Left forelimb (tissue), 1 donor: ENCODE measurements at regions not wholly inside any gene's neighbourhood (a gene's known extent, or its start where the extent isn't known, plus 50 kb on each side); places are given as distances from the start of the nearest gene placed in this dataset.

Source experiments
- DNase-seq: peaks from one replicate; pipeline ENCODE4 v3.0.0-alpha.2; 2018; ENCODE audit warnings: low spot score

DNA sequence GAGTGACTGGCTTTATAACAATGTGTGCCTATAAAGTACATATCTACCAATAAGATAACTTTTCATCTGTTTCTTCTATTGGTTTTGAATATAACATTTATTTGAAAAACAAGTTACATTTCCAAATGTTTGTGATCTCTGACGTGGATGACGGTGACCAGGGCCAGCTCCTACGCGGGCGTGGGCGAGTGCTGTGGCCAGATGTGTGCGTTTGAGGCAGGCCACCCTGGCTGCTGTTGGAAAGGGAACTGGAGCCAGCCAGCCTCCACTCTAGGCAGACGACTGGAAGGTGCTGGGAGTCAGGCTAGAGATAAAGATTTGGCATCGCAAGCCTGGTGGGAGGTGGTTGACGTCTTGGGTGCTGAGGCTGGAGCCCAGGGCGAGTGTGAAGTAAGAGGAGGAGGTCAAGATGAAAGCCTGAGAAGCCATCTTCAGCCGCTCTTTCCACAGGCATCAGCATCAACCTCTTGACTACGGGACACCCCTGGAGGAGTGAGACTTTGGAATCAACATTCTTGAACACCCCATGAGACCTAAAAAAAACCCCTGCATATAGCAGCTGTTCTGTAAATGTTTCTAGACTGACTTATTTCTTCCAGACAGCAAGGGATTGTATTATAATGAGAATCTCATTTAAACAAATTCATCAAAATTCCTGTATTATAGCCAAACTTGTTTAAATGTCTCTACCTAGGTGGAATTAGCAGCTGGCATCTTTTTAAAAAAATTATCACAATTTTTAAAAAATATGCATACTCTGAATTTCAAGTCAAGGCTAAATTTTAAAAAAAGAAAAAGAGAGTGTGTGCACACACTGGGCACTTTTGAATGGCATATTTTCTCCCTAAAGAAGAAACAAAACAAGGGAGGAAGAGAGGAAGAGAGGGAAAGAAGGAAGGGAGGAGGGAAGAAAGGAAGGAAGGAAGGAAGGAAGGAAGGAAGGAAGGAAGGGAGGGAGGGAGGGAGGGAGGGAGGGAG lies 112.5 kb upstream of the SLC44A3 start:
- no peak for DNase-seq

DNA sequence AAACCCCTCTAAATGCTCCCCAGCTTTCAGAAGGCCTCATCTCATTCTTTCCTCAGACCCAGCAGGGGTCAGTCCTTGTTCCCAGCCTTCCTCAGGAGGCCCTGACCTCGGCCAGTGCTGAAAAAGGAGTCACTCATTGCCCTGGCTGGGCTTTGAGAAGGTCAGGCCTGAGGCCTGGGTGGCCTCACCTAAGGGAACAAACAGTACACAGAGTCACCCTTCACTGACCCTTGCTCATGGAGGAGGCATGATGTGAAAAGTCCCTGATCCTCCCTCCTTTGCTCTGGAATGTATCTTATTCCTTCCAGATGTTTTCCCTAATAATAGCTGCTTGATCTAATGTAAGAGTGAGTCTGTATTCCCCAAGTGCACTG lies 117.7 kb upstream of the SLC44A3 start:
- DNase-seq: no peak

DNA sequence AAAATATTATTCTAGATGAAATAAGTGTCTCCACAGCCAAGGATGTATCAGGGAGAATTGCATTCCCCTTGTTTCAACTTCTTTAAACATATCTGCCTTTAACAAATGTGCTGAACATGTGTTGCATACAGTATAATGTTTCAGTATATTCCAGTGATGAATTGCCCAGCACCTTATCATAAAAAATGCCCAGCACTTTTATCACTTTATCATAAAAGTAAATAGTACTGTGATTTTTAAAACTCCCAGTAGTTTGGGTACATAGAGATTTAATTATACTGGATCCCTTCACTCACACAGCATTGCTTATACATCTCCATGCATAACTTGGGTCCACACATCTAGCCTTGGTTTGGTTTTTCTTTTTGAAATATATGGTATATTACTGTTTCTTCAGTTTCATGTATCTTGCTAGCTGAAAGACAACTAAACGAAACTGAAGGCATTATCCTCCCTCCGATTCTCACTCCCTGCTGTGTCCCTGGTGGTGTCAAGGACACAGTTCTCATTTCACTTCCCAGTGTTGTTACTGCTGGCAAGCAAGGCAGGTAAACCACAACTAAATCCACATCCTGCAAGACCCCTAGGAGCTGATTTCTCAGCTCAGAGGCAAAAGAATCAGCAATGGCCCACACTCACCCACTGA lies 118.2 kb upstream of the SLC44A3 start:
- DNase-seq: no peak

DNA sequence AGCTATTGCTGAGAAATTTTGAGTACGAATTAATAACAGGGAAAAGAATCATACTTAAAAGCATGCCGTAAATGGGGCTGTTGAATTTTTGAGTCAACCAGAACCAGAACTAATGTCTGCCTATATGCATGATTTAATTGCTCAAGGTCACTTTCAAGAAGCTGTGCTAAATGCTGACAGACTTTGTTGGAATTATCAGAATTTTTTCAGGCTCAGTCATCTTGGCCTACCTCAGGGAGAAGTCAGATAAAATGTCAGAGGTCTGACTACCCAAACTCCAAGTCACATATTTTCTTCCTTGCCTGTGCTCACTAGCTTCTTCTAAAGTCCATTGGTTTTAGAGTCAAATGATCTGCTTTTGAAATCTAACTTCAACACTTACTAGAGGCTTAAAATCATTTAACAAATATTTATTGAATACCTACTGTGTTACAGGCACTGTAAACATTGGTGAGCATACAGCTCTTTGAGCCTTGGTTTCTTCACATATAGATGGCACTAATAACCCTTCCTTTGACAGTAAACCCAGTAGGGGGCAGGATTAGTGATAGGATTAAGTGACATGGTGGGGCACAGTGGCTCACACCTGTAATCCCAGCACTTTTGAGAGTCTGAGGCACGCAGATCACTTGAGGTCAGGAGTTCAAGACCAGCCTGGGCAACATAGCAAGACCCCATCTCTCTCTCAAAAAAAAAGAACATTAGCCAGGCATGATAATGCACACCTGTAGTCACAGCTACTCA lies 121.2 kb upstream of the SLC44A3 start:
- DNase-seq: no peak

DNA sequence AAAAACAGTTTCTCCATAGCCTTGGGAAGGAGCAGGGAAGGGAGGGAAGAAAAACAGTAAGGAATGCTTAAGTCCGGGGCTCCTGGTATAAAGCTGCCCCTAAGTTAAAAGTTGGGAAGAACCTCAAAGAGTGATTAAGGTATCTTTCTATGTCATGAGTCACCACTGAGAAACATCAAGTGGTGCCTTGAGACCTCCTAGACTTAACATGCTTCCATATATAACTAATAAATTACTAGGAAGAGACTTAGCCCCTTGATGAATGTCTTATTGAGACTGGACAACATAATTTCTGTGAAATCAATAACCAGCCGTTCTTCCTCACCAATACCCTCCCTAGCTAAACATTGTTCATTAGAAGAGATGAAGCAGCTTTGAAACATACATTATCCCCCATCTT lies 121.8 kb upstream of the SLC44A3 start:
- no peak for DNase-seq

DNA sequence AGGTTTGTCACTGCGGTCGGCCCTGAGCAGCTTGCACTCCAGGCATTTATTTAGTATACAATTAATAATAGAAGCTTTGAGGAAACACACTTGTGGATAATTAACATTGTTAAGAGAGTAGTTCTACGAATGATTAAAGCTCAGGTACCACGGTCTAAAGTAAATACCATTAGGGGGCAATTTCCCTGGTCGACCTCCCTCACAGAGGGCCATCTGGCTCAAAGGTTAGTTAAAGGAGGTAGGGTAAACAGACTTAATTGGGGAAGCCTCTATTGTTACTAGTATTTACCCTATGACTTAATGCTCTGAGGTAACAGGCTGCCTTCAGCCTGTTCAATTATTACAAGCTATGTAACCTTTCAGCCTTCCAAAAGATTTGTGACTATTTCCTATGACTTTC lies 122.3 kb upstream of the SLC44A3 start:
- DNase-seq: no peak

DNA sequence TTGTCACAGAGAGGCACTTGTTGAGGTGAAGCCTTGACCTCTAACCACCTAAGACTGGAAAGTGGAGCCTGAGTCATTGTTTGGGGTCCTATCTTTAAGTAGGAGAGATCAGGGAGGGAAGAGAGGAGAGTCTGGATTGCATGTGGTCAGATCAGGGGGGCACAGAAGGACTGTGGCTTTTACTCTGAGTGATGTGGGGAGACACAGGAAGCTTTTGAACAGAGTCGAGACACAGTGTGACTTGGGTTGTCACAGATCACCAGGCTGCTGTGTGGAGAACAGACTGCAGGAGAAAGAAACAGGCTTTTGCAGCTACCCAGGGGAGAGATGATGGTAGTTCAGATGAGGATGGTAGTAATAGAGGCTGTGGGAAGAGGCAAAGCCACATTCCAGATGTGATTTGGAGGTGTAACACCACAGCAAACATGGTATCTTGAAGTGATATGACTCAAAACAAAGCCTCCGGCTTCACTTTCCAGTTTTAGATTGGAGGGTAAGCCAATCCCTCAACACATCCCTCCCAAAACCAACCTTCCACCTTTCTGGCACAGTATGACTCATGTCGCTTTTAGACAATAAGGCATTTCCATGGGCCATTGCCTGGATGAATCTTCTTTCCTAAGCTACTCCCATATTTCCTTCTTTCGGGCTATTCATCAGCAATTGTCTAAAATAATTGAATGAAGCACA lies 125.8 kb upstream of the SLC44A3 start:
- no peak for DNase-seq

DNA sequence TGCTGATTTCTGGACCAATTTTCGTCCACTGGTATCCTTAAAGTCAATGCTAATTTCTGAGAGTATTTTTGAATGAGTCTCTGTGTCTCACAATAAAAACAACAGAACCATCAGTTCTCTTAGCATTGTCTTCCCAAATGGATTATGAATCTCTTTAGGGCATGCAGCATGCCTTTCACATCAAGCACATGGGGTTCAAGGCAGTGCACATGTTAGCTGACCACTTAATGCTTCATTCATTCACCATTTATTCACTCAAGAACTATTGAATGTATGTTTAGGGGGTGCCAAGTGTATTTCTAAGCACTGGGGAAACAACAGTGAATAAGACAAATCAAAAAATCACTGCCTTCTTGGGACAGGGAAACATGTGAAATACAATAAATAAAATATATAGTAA lies 126.7 kb upstream of the SLC44A3 start:
- no peak for DNase-seq

DNA sequence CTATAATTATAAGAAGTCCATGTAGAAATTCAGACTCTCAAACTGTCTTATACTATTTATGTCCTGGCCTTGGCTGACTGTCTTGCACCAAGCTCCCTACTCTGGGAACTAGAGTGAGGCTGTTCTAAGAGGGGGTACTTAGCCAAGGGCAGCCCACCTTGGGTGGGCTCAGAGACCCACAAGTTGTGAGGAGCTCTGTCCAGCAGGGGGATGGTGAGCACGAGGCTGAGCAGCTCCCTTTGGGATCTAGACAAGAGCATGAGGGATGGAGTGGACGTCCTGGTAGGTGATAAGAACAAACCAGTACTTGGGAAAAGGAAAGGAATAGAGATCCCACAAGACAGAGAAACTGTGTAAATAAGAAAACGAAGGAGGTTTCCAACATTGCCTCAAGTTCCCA lies 127.1 kb upstream of the SLC44A3 start:
- no peak for DNase-seq

DNA sequence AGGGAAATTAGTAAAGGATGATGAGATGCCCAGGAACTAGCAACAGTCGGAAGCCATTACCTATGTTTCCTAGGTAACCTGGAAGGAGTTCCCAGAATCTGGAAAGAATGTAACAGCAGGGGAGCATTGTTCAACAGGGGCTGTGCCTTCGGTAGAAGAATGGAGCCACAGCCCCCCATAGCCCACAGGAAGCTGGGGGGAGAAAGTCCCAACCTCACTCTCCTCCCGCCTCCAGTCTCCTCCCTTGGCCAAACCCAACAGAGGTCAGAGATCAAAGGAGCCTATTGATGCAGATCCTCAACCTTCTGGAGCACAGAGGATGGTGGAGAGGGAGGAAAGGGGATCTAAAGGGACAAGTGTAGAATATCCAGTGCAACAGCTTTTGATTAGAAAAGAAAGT lies 131.5 kb upstream of the SLC44A3 start:
- DNase-seq: no peak

DNA sequence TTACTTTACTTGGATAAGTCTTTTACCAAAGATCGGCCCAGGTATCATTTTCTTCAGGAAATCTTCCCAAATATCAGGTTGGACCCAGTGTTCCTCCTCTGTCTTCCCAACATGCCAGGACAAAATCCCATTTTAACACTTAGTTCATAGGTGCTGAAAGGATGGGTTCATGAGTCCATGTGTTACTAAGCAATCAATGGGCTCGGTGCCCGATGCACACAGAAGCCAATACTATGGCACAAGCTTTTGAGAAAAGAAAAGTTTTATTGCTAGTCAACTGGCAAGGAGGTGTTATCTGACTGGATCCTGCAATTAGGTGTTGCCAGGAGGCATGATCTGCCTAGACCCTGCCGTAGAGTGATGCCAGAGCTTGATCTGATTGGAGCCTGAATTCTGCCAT lies 133.3 kb upstream of the SLC44A3 start:
- no peak for DNase-seq

DNA sequence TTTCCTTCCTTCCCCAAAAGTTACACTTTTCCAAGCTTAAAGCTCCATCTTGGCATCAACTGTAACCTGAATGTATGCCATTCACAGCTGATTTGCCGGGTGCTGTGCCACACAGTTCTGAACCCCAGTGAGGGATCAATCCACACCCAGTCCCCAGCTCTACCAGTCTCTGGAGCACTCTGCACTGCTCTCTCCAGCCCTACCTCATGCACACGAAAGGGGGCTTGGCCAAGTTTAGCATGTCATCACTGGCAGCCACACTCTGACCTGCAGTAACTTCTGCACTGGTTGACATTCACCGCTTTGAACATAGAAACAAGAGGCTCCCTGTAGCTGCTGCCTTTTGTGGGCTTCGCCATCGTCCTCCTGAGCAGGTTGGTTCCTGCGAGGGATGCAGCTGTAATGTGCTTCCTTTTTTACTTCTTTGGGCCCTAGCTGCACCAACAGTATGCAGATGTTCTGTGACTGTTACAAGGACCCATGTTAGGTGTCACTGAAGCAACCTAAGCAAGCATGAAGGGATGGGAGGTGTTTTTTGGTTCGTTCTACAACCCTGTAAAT lies 135.4 kb upstream of the SLC44A3 start:
- no peak for DNase-seq

DNA sequence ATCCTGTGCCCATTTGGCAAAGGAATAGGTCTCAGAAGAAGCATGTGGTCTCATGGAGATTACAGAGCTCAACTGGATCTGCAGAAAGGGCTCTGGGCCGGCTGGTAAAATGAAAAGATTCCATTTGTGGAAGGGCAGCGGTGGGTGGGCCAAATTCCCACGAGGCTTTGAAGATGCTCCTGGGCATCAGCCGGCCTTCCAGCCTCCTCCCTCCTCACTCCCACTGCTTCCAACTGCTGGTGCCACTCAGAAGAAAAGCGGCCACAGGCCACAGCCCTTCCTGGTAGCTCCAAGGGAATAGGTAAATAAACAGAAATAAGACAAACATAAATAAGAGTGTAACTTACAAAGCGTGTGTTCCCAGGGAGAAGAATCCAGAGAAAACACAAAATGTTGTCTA lies 136.3 kb upstream of the SLC44A3 start:
- DNase-seq: no peak

DNA sequence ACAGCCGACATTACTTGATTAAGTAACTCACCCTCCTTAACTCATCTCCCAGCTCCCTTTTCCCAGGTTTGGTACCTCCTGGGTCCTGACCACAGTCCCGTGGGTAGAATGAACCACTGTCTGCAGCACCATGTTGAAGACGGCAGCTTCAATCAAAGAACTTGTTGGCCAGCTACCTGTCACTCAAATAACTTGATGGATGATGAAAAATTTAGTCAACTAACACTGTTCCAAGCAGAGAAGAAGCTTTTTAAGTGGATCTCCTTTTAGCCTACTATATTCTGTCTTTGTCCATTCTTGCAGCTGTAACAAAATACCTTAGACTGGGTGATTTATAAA lies 138.4 kb upstream of the F3 start:
- DNase-seq: no peak

DNA sequence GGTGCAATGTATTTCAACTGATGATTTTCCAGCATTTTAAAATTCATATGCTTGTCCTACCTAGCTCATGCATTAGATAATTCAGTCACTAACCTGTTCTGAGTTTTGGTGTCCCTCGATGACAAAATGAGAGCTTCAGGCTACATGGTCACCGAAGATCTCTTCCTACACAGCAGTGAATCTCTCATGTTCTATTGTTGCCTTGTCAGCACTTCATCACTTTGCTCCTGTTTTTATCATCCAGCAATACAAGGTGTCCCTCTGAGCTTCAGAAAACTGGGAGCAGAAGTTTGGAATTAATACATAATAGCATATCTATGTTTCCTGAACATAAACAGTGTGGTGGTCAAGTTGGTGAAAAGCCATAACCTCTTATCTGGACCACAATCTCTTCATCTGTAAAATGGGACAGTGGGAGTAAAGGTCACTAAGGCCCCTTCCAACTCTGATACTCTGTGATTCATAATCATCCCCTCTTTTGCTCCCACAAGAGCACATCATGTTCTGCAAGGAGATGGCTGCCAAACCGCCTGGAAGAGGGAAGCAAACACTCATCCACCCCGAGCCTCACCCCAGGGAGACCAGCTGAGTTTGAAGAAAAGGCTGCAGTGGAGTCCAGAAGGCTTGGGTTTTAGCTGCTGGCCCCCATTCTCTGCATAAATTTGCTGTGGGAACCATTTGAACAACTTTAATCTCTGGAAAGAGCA lies 137.9 kb upstream of the F3 start:
- DNase-seq: no peak

DNA sequence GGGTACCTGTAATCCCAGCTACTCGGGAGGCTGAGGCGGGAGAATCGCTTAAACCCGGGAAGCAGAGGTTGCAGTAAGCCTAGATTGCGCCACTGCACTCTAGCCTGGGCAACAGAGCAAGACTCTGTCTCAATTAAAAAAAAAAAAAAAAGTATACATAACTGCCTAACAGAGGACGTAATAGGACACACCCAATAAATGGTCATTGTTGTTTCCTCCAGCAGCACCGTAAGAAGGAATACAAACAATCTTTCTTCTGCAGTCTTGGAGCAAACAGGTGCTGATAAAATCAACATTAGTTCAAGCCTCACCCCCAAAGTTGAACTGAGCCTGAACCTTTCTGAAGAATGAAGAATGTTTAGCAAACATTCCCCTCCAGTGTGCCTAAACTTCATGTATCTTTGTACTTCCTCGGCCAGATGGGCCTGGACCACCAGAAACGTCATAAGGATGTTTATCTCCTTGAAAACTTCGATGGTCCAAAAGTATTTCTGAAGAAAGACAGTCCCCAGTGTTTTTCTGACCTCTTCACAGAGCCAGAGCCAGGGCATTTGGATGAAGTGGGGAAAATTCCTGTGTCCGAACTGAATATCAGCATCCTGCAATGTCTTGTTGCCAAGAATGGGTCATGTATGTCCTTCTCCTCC lies 136.8 kb upstream of the F3 start:
- no peak for DNase-seq

DNA sequence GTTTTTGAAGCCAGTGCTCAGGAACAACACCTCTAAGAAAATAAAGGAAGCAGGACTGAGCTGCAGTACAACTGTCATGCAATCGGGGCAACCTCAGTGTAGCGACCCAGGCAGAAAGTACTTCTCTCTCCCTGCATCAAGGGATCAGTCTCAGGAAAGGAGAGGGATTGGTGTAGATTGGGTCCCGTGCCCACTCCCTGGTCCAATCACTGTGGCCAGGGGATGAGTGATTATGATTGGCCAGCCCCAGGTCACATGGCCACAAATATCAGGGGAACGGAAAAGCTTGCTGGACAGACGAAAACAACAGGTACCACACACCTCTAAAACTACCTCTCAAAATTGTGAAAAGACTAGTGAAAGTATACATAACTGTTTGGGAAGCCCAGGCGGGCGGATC lies 136.2 kb upstream of the F3 start:
- no peak for DNase-seq

DNA sequence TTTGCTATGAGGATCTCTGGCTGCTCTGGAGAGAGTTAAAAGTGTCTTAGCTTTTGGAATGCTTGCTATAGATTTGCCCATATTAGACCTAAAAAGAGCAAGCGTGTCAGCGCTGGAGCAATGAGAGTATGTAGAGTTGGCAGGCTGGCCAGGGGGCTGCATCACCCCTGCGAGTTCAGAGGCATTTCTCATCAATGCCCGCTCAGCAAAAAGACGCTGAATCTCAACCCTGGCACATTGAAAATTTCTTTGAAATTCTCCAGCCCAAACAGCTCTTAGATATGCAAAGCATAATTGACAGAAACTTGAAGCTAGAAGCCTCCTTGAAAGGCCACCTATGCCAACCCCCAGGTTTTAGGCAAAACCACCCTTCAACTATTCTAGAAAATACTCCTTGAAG lies 135.5 kb upstream of the F3 start:
- no peak for DNase-seq

DNA sequence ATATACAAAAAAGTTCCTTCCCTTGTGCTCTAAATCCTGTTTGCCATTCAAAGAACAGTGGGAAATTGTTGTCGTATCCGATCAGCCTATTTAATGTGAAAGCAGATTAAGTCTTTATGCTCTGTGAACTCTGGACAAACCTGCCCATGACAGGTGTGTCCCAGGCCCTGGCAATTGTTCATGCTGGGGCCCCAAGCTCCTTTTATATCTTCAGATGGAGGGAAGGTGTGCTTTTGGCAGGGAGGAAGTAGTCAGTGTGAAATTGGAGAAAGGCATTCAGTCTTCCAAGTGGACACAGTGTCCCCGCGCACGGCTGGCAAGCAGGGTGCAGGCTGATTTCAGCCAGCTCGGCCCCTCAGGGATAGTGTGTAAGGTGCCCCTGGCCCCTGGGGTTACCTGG lies 135.1 kb upstream of the F3 start:
- no peak for DNase-seq

DNA sequence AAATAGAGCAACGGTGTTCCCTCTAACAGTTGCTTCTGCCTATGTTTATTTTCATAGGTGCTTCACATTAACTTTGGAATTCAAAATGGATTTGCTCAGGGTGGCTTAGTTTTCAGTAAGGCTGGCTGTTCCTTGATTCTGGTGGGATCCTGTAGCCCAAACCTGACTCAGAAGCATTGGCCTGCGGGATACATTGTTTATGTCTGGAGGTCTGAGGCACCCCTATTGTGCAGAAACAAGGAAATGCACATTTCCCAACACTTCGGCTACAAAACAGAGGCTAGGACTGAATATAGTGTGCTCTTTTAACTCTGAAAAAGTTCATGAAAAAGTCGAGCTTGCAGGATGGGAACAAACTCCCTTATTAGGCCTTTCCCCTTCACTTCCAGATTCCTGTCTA lies 133.8 kb upstream of the F3 start:
- no peak for DNase-seq

DNA sequence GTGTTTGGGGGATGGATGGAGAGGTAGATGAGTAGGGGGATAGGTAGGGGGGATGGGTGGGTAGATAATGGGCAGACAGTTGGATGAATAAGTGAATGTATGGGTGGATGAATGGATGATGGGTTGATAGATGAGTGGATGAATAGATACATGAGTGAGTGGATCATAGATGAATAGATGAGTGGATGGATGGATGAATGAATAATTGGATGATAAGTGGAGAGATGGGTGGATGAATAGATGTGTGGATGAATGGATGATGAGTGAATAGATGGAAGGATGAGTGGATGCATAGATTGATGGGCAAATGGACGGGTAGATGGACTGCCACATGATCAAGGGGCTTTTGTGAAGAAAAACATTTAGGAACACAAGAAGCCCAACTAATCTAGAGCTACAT lies 133.3 kb upstream of the F3 start:
- no peak for DNase-seq
